H9 (cell line): ENCODE measurements at regions not wholly inside any gene's neighbourhood (a gene's known extent, or its start where the extent isn't known, plus 50 kb on each side); places are given as distances from the start of the nearest gene placed in this dataset.

Source experiments
- DNase-seq: peaks from one replicate; pipeline ENCODE4 v3.0.0-alpha.2; 2017
- H2AFZ ChIP-seq: one replicate; pipeline ENCODE4 v1.6.1; 2013; ENCODE audit warnings: mild to moderate bottlenecking, low read length, control low read depth, moderate library complexity
- H2AK5ac ChIP-seq: 2 replicates; pipeline ENCODE4 v1.6.1; 2013; ENCODE audit warnings: low read length, control low read depth, mixed read lengths; ENCODE audit not compliant: insufficient read length
- H2BK120ac ChIP-seq: one replicate; pipeline ENCODE4 v1.6.1; 2013; ENCODE audit warnings: low read depth, mild to moderate bottlenecking, low read length, control low read depth, inconsistent platforms; ENCODE audit not compliant: poor library complexity, severe bottlenecking
- H2BK12ac ChIP-seq: 2 replicates; pipeline ENCODE4 v1.6.1; 2013; ENCODE audit warnings: low read length, control low read depth, mixed read lengths, low read depth; ENCODE audit not compliant: insufficient read length
- H2BK15ac ChIP-seq: 2 replicates; pipeline ENCODE4 v1.6.1; 2013; ENCODE audit warnings: low read depth, low read length, control low read depth
- H2BK20ac ChIP-seq: one replicate; pipeline ENCODE4 v1.6.1; 2013; ENCODE audit warnings: low read depth, mild to moderate bottlenecking, low read length, control low read depth, inconsistent platforms; ENCODE audit not compliant: poor library complexity, severe bottlenecking
- H2BK5ac ChIP-seq: 2 replicates; pipeline ENCODE4 v1.6.1; 2013; ENCODE audit warnings: low read length, control low read depth, mixed read lengths; ENCODE audit not compliant: insufficient read length
- H3K14ac ChIP-seq: 2 replicates; pipeline ENCODE4 v1.6.1; 2013; ENCODE audit warnings: low read length, control low read depth; ENCODE audit not compliant: insufficient read depth
- H3K18ac ChIP-seq: 2 replicates; pipeline ENCODE4 v1.6.1; 2013; ENCODE audit warnings: low read depth, mild to moderate bottlenecking, mixed read lengths, low read length, control low read depth; ENCODE audit not compliant: insufficient read length
- H3K23ac ChIP-seq: 2 replicates; pipeline ENCODE4 v1.6.1; 2013; ENCODE audit warnings: low read length, control low read depth, mixed read lengths, low read depth; ENCODE audit not compliant: insufficient read length
- H3K23me2 ChIP-seq: 2 replicates; pipeline ENCODE4 v1.6.1; 2013; ENCODE audit warnings: low read depth, mild to moderate bottlenecking, mixed read lengths, low read length, control low read depth; ENCODE audit not compliant: insufficient read length, poor library complexity, severe bottlenecking
- H3K27ac ChIP-seq: 2 replicates; pipeline ENCODE4 v1.5.1; 2013; ENCODE audit warnings: low read length, control low read depth, mixed read lengths, low read depth; ENCODE audit not compliant: insufficient read length
- H3K27me3 ChIP-seq: 2 replicates; pipeline ENCODE4 v1.6.1; 2013; ENCODE audit warnings: low read length, control low read depth, inconsistent platforms; ENCODE audit not compliant: insufficient read depth
- H3K4ac ChIP-seq: 2 replicates; pipeline ENCODE4 v1.6.1; 2013; ENCODE audit warnings: low read depth, mild to moderate bottlenecking, control low read depth, inconsistent platforms, low read length, moderate library complexity
- H3K4me1 ChIP-seq: 2 replicates; pipeline ENCODE4 v1.6.1; 2013; ENCODE audit warnings: low read length, control low read depth, inconsistent platforms; ENCODE audit not compliant: insufficient read depth
- H3K4me2 ChIP-seq: 2 replicates; pipeline ENCODE4 v1.6.1; 2013; ENCODE audit warnings: low read length, control low read depth, mixed read lengths; ENCODE audit not compliant: insufficient read length, insufficient read depth
- H3K56ac ChIP-seq: 2 replicates; pipeline ENCODE4 v1.6.1; 2013; ENCODE audit warnings: low read depth, mild to moderate bottlenecking, mixed read lengths, low read length, control low read depth; ENCODE audit not compliant: insufficient read length
- H3K79me1 ChIP-seq: 2 replicates; pipeline ENCODE4 v1.6.1; 2013; ENCODE audit warnings: low read depth, mild to moderate bottlenecking, moderate library complexity, low read length, control low read depth, inconsistent platforms; ENCODE audit not compliant: insufficient read depth, poor library complexity, severe bottlenecking
- H3K79me2 ChIP-seq: 2 replicates; pipeline ENCODE4 v1.6.1; 2013; ENCODE audit warnings: low read length, control low read depth, inconsistent platforms; ENCODE audit not compliant: insufficient read depth
- H3K9ac ChIP-seq: 2 replicates; pipeline ENCODE4 v1.6.1; 2013; ENCODE audit warnings: low read length, control low read depth, mixed read lengths; ENCODE audit not compliant: insufficient read length; ENCODE audit errors: extremely low read depth
- H3K9me3 ChIP-seq: one replicate; pipeline ENCODE4 v1.6.1; 2013; ENCODE audit warnings: low read depth, low read length, inconsistent platforms; ENCODE audit not compliant: control insufficient read depth
- H3T11ph ChIP-seq: one replicate; pipeline ENCODE4 v1.6.1; 2013; ENCODE audit warnings: mild to moderate bottlenecking, low read length, control low read depth, inconsistent platforms
- H4K20me1 ChIP-seq: one replicate; pipeline ENCODE4 v1.6.1; 2013; ENCODE audit not compliant: control insufficient read depth, insufficient read length, insufficient read depth
- H4K5ac ChIP-seq: 2 replicates; pipeline ENCODE4 v1.6.1; 2013; ENCODE audit warnings: low read depth, mild to moderate bottlenecking, mixed read lengths, low read length, control low read depth; ENCODE audit not compliant: insufficient read length
- H4K8ac ChIP-seq: replicated peaks from 2 replicates; pipeline ENCODE4 v1.6.1; 2013; ENCODE audit warnings: low read length, control low read depth, mixed read lengths, low read depth; ENCODE audit not compliant: insufficient read length
- H4K91ac ChIP-seq: 2 replicates; pipeline ENCODE4 v1.6.1; 2013; ENCODE audit warnings: low read depth, mild to moderate bottlenecking, moderate library complexity, mixed read lengths, low read length, control low read depth; ENCODE audit not compliant: insufficient read length
- H3K27ac Mint-ChIP-seq, 3 experiments: 2 replicates in 2 of 3; 3 replicates in 1 of 3; pipeline ENCODE4 v1.8.0; 2020 to 2021; ENCODE audit warnings: mixed read lengths in 3 of 3, mild to moderate bottlenecking in 1 of 3, moderate library complexity in 1 of 3
- H3K27me3 Mint-ChIP-seq: 2 replicates; pipeline ENCODE4 v1.8.0; 2021; ENCODE audit warnings: low read depth, mild to moderate bottlenecking, moderate library complexity, mixed read lengths
- H3K36me3 Mint-ChIP-seq, 3 experiments: 2 replicates in 2 of 3; 3 replicates in 1 of 3; pipeline ENCODE4 v1.8.0; 2020 to 2021; ENCODE audit warnings: low read depth in 3 of 3, mixed read lengths in 3 of 3; ENCODE audit not compliant: insufficient read depth in 1 of 3
- H3K4me1 Mint-ChIP-seq, 2 experiments: 2 replicates each; pipeline ENCODE4 v1.8.0; 2020; ENCODE audit warnings: mixed read lengths in 2 of 2
- H3K4me3 Mint-ChIP-seq, 2 experiments: 2 replicates in 1 of 2; 3 replicates in 1 of 2; pipeline ENCODE4 v1.8.0; 2020 to 2021; ENCODE audit warnings: mild to moderate bottlenecking in 2 of 2, mixed read lengths in 2 of 2, moderate library complexity in 1 of 2
- H3K9me3 Mint-ChIP-seq, 2 experiments: 2 replicates in 1 of 2; 3 replicates in 1 of 2; pipeline ENCODE4 v1.8.0; 2020; ENCODE audit warnings: mild to moderate bottlenecking in 2 of 2, mixed read lengths in 2 of 2, moderate library complexity in 1 of 2
- WGBS: extraction: QIAGEN DNeasy Blood & Tissue Kit; methylation state at CpG from one replicate; pipeline ENCODE4 v1.1.7; 2013; ENCODE audit warnings: missing lambda C conversion rate, low lambda C conversion rate, mixed read lengths; ENCODE audit not compliant: insufficient read length; ENCODE audit errors: extremely low coverage; 5-methylcytosine and 5-hydroxymethylcytosine counted together
- TF ChIP-seq, protein P1 (sequence below): fragments of 200-600 bp; sonication (generic); conservative IDR thresholded peaks from 3 replicates; pipeline ENCODE4 v1.8.0; 2021; ENCODE audit warnings: antibody characterized with exemption, mild to moderate bottlenecking

DNA sequence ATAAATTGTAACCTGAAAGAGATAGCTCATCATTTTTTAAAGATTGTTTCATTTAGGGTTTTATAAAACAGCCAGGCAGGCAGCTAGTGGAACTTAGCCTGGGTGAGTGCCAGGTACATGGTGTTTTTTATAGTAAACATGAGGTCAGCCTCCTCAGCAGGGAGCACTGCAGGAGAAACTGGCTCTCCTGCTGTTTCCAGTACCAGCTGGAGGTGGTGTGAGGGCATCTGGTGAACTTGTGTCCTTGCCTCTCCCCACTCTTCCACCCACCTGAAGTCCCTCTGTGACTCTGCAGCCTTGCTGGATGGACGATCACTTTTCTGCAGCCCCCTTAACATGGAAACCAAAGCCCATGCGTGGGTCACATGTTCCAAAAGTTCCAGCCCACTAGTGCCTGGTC lies 128.4 kb downstream of the FAM174B start:
- Histone ChIP-seq H3K18ac (no peak overlapping the region), H4K8ac (no peak overlapping the region), H4K20me1 (no peaks in the 10 kb centered on the region), H3K4ac (no peak overlapping the region), H3K79me2 (no peaks in the 10 kb centered on the region), H3K9me3 (no peaks in the 10 kb centered on the region), H3K56ac (no peak overlapping the region), H3K9ac (no peak overlapping the region), H2AK5ac (no peak overlapping the region), H3K27me3 (no peaks in the 10 kb centered on the region), H3K23ac (no peak overlapping the region), H2BK12ac (no peak overlapping the region), H3K4me1 (no peaks in the 10 kb centered on the region), H2AFZ (no peak overlapping the region), H3K27ac (no peak overlapping the region), H3T11ph (no peak overlapping the region), H3K4me2 (no peak overlapping the region), H3K23me2 (no peaks in the 10 kb centered on the region), H4K91ac (no peak overlapping the region), H2BK5ac (no peak overlapping the region), H3K14ac (no peak overlapping the region), H2BK120ac (no peak overlapping the region), H2BK15ac (no peak overlapping the region), H2BK20ac (no peak overlapping the region), H4K5ac (no peak overlapping the region), H3K79me1 (no peaks in the 10 kb centered on the region)
- H3K27me3 Mint-ChIP-seq, result peaks cover 16% of the 10 kb centered on the region
- no peak overlapping the region for H3K4me3 Mint-ChIP-seq
- H3K36me3 Mint-ChIP-seq, result peaks cover 4 to 16% (median 7%) of the 10 kb centered on the region in 3 experiments; a peak in 5 of 7 replicates
- H3K4me1 Mint-ChIP-seq, result peaks cover 6 to 8% of the 10 kb centered on the region in 2 experiments; a peak in 3 of 4 replicates
- no CpG with 5 or more reads among the region's 2 CpGs for WGBS
- TF ChIP-seq, protein P1, sequence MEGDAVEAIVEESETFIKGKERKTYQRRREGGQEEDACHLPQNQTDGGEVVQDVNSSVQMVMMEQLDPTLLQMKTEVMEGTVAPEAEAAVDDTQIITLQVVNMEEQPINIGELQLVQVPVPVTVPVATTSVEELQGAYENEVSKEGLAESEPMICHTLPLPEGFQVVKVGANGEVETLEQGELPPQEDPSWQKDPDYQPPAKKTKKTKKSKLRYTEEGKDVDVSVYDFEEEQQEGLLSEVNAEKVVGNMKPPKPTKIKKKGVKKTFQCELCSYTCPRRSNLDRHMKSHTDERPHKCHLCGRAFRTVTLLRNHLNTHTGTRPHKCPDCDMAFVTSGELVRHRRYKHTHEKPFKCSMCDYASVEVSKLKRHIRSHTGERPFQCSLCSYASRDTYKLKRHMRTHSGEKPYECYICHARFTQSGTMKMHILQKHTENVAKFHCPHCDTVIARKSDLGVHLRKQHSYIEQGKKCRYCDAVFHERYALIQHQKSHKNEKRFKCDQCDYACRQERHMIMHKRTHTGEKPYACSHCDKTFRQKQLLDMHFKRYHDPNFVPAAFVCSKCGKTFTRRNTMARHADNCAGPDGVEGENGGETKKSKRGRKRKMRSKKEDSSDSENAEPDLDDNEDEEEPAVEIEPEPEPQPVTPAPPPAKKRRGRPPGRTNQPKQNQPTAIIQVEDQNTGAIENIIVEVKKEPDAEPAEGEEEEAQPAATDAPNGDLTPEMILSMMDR, result no peak
- no peak overlapping the region for H3K27ac Mint-ChIP-seq
- no peak for DNase-seq
- H3K9me3 Mint-ChIP-seq, result peaks cover 12 to 30% of the 10 kb centered on the region in 2 experiments
